ENCODE measurements at regions not wholly inside any gene's neighbourhood (a gene's known extent, or its start where the extent isn't known, plus 50 kb on each side); places are given as distances from the start of the nearest gene placed in this dataset.

DNA sequence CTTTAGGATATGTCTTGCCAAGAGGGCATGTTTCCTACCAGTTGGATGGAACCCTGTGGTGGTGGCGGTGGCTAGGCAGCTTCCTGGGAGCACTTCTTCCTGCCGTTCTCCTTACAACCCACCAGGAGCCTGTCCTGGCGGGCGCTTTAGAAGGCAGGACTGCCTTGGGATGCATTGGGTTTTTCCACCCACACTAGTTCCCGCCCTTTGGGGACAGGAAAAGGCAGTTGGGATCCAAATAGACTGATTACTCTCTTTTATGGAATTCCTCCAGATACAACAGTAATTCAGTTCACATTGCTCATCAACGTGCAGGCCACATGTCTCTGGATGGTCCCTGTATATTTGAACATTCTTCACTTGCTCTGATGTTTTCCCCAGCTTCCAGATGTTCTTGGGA lies 305.7 kb upstream of the SSTR1 start:
- DNase-seq = no peak

DNA sequence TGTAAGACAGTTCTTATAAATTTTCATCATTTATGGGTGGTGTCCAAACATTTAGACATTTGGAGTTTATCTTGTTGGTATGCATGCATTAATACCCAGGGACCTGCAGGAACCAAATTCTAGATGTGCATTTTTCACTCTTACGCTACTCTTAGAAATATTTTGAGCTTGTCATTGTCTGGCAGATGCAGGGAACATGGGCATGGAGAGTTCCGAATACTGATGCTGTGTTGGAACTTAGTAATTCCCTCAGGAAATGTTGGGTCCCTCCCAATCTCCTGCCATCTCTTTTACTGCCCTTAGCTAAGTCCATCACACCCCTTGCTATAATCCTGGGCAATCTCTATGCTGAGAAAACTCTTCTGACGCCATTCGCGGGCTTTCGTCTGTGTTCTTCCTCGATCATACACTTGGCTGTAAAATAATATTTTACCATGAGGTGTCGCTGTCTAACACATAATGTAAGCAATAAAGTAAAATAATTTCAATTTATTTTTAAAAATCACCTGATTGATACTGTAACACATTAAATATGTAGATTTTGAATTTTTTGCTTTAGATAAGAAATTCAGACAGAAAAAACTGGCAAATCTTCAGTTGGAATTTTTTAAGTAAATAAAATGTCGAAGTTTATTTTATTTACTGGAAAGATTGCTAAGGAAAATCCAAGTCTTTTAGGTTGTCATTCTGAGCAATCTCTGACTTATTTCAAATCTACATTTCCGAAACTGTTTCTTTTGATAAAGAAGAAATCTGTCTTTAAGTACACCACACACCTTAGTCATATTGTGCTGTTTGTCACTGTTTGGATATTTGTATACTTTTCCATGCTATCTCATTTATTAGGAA lies 304.1 kb upstream of the SSTR1 start:
- DNase-seq = peak; percentile 76

DNA sequence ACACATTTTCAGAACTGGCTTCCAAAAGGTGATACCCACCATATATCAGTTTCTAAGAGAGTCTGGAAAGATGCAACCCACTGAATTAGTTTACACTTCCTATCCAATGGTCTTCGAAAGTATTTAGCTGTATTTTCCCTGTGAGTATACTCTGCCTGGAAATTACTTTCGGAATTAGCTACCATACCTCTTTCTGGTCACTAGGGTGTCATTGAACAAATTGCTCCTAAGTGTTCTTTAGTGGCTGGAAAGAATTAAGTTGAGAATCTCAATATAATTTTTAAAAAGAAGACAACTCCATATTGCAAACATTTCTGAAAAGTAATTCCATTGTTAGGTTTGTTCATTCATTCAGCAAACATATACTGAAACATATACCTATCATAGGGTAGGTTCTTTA lies 283.1 kb upstream of the SSTR1 start:
- DNase-seq = no peak

DNA sequence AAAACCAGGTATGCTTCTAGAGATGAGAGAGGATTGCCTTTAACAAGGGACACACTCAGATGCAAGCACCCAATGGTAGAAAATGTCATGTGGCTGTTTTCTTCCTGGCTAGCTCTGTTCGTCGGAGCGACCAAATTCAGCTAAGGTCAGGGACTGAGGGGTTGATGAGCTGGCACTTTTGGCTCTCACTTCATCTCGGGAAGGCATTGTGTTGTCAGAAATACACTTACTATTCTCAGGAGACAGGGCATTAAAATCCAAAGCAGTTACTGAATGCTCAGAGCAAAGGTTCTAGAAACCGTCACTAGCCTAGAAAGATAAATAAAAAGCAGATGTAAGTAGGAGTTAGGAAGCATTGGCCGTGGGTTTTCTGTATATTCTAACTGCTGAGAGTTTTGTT lies 275.7 kb upstream of the SSTR1 start:
- no peak for DNase-seq

DNA sequence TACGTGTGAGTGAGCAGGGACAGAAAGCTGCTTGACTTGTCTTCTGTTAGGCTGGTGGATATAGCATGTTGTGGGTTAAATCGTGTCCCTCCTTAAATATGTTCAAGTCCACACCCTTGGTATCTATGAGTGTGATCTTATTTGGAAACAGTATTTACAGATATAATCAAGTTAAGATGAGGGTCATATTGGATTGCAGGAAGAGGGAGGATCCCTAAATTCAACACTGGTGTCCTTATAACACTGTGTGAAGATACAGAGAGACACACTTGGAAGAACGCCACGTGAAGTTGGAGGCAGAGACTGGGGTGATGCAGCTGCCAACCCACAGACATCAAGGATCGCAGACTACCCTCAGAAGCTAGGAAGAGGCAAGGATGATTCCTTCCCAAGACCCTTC lies 275.2 kb upstream of the SSTR1 start:
- DNase-seq = no peak

DNA sequence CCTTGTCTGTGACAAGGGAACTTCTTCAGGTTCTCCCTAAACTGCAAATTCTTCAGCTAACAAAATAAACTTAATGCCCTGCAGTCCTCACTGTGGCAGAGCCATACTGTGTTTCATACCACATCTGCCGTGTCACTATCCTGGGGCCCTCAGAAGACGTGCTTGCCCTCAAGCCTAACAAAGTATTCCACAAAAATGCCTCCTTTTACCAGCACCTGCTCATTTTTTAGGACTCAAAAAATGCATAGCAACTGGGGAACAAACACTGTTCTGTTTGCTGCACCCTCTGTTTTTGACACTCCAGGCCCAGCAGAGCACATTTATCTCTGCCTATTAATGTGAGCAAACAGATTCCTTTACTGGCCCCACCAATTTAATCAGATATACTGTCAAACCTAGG lies 270.7 kb upstream of the SSTR1 start:
- no peak for DNase-seq

DNA sequence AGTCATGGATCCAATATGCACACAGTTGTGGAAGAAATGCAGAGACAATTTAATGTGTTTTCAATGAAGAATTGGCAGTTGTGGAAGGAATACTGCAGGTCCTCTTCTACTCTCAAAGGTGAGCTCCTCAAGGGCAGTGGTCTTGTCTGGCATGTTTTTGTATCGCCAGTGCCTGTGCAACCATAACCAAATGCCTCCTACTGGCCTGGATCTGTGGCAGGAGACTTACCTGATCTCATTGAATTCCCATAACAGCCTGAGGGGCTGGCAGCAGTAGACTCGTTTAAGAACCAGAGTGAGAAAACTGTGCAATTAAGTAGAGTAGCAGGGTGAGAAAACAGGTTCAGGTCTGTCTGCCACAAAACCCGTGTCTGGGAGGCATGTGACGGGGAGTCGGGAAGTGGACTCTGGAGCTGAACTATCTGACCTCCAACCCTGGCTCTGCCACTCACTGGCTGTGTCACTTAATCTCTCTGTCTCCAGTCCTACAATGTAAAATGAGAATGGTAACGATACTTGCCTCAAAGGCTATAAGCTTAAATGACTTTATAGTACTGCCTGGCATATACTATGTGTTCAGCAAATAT lies 268.2 kb upstream of the SSTR1 start:
- no peak for DNase-seq

DNA sequence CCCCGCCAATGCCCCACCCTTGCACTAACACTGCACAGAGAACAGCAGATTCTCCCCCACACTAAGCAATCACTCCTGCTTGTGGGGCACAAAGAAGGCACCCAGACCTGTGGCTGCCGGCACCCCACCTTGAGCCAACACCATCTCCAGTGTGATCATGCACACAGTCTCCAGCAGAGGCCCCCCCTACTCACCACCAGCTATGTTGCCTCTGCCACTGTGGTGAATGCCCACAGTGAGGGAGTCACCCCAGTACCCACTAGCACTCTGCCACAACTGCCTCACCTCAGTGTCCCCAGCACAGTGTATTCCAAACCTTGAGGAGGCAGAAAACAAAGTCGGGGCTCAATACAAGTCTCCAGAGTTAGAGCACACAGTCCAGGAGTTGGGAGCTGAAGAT lies 261.7 kb upstream of the SSTR1 start:
- DNase-seq = no peak

DNA sequence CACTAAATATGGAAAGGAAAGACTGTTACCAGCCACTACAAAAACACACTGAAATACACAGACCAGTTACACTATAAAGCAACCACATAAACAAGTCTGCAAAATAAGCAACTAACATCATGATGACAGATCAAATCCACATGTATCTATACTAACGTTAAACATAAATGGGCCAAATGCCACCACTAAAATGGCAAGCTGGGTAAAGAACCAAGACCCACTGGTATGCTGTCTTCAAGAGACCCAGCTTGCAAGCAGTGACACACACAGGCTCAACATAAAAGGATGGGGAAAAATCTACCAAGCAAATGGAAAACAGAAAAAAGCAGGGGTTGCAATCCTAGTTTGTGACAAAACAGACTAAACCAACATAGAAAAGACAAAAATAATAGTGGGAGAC lies 260.9 kb upstream of the SSTR1 start:
- no peak for DNase-seq

DNA sequence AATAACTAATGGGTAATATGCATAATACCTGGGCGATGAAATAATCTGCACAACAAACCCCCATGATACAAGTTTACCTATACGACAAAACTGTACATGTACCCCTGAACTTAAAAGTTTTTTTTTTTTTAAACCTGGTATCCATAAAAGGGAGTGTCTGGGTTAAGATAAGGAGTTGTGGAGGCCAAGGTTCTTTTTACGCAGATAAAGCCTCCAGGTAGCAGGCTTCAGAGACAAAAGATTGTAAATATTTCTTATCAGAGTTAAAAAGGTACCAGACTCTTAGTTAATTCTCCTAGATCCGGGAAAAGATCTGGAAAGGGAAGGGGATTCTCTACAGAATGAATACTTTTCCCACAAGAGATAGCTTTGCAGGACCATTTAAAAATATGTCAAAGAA lies 259.4 kb upstream of the SSTR1 start:
- no peak for DNase-seq

DNA sequence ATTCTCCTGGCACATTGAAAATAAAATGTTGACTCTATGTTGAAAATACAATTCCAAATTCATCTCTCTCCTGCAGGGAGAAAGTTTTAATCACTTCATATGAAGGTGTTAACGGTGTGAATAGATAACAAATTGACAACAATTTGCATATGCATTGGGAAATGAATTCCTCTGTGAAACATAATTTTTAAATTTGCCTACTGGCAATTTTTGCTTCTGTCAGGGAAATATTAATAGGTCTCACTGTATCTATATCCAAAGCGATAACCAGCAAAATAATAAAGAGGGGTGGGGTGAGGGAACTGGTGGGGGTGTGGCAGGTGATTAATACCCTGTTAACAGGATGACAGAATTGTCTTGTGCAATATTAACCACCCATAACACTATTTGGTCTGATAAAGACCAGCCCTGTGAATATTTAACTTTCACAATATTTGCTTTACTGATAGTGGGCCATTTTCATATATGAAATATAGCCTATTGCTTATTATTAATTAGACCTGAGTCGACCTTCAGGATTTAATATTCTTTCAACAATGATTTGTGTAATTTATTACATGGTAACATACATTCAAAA lies 239.0 kb upstream of the SSTR1 start:
- DNase-seq = no peak

DNA sequence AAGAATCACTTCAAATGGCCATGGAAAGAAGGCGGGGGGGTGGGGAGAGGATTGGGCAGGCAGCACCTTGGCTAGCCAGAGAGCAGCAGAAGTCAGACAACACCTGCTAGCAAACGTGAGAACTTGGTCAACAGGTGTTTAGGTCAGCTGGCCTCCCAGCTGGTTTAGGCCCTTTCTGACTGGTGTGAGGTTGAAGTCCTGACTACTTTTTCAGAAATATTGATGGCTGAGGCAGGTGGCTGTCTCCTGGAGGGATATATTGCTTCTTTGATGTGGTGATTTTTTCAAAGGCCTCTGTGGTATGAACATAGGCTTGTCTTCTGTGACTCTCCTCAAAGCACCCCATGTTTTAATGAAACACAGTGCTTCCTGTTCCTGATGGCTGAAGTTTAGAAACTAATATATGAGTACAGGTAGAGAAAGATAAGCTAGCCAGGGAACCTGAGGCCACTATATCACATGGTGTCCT lies 238.2 kb upstream of the SSTR1 start:
- no peak for DNase-seq

DNA sequence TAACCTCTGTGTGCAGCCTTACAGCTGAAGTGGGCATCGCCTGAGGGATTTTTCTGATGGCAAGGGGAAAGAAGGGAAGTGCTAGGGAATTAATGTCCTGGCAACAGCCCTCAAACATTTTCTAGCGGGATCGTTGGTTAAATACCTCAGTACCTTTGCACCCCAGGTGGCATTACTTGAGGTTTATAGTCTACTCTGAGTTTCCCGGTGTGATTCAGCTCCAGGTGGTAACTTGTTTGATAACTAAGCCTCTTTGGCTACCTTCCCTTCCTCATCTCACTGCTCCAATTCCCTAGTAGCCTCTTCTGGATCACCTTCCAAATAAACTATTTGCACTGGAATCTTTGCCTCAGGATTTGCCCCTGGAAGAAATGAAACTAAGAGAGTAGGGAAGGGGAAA lies 237.0 kb upstream of the SSTR1 start:
- DNase-seq = no peak

DNA sequence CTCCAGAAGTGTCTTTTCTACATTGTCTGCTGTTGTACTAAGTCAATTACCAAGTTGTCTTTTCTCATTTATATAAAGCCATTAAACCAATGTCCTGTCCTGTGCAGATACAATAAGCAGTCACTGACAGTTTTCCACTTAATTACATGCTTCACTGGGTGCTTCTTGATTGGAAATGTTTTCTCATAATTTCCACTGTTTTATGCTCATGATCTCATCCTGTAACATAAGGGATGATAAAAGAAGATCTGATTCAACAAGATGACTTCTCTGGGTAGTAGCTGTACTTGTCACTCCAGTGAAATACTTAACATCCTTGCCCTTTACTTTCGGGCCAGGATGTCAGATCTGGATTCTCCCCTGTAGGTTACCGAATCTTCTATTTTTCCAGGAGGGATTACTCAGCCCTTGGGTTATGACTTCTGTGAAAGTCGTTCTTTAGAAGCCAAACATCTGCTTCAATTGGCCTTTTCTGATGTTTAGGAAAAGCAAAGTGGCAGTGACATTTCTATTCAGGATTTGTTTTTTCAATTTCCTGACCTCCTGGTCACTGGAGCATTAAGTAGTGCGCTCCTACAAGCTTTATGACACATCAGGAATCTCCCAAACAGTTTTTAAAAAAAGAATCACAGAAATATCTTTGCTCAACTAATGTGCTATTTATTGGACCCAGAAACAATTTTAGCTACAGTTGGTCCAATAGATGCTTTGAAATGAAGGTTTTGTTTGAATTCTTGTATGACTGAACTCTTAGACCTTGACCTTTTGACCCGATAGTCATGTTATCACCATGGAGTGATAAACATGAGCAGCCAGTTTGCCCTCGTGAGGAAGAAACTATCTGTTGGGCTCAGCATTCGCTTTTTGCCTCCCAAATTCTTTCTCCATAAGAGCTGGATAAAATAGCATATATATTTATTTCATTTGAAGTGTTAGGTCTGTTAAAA lies 234.5 kb upstream of the SSTR1 start:
- no peak for DNase-seq

DNA sequence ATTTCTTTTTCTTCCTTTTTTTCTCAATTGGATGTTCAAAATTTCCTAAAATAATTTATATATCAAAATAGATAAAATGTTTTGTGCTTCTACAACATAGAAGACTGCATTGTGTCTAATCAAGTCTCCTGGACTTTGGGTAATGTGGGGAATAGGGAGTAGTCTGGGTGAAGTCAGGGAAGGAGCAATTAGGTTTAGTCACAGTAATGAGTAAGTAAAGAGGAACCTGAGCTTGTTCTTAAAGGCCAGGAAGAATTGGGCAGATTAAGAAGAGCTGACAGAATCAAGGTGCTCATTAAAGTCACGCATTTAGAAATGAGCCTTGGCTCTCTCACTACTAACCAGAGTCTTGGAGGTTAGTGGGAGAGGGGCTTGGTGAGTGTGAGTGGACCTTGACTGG lies 233.3 kb upstream of the SSTR1 start:
- DNase-seq = no peak

DNA sequence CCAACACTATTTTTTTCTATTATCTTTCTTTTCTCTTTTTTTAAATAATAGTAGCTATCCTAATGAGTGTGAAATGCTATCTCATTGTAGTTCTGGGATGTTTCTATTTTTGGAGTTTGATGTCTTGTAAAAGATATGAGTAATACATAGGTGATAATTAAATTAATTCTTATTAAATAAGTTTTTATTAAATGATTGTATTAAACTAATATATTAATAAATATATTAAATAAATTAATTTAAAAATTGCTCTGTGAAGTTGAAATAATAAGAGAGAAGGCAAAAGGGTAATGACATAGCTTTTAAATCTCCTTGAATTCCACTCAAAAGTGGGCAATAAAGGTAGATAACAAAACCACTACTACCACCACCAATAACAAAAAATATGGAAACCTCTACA lies 230.2 kb upstream of the SSTR1 start:
- DNase-seq = no peak

DNA sequence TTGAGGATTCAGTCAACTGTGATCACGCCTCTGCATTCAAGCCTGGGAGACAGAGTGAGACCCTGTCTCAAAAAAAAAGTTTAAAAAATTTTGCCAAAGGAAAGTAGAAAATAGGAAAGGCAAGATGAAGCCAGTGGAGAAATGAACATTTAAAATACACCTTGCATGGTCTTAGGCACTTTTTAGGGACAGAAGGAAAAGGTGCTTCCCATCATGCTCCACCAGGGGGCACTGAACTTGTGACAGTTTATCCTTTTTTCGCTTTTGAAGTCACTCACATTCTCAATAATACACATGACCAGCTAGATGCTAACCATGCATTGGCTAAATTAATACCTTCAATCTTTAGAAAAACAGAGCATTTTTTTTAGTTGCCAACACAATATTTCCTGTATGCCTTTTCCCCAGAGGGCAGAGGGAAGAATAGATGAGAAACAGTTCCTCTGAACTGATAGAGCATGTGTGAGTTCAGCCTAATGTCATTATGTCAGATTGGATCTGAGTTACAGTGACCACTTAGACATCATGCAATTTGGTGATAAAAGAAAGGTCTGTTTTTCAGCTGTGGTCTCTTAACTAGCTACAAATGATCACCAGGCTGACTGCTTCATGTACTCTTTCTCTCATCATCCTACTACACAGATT lies 221.8 kb upstream of the SSTR1 start:
- DNase-seq = peak; percentile 79

DNA sequence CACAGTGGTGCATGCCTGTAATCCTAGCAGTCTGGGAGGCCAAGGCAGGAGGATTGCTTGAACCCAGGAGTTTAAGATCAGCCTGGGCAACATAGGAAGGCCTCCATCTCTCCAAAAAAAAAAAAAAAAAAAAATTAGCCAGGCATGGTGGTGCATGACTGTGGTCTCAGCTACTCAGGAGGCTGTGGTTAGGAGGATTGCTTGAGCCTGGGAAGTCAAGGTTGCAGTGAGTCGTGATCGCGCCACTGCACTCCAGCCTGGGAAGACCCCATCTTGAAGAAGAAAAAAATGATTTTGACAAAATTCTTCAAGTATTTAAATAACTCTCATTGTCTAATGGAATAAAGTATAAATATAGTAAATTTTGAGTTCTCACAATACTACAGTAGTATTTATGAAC lies 219.2 kb upstream of the SSTR1 start:
- no peak for DNase-seq

DNA sequence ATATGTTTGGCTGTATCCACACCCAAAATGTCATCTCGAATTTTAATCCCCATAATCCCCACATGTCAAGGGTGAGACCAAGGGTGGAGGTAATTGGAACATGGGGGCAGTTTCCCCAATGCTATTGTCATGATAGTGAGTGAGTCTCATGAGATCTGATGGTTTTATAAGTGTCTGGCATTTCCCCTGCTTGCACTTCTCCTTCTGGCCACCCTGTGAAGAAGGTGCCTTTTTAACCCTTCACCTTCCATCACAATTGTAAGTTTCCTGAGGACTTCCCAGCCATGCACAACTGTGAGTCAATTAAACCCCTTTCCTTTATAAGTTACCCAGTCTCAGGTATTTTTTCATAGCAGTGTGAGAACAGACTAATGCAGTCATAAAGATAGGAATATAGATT lies 216.7 kb upstream of the SSTR1 start:
- no peak for DNase-seq

DNA sequence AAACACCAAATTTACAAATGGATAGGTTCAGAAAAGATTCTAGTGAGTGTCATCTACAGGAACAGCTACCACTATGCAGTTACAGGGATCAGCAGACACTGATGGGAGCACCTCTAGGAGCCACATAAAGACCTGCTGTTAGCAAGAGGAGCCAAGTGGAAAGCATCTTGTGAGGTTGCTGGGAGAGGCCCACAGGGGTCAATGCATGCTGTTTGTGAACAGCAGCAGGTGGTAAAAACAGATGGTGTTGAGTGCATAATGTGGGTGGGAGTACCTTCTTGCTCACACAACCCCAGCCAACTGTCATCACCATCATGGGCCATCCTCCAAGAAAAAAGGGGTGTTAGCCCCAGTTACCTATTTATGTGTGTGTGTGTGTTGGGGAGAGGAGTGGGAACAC lies 215.2 kb upstream of the SSTR1 start:
- no peak for DNase-seq

DNA sequence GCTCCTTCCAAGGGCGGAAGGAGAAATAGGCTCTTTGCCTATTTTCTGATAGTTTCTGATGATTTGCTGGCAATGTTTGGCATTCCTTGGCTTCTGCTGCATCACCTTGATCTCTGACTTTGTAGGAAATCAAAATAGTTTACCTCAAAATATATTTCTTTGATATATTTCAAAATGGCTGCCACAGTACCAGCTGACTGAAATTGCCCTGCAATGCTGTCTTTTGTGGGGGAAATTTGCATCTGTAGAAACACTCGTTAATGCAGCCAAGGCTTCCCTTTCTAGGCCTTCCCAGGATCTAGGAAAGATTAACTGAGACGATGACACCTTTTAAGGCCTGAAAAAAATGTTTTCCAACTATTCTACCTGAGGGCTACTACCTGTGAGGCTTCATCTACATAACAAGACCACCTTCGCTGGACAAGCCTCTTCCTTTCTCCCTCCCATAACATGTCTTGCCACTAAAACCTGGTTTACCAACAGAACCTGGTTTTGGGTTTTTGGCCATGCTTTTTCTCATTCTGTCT lies 212.8 kb upstream of the SSTR1 start:
- no peak for DNase-seq

DNA sequence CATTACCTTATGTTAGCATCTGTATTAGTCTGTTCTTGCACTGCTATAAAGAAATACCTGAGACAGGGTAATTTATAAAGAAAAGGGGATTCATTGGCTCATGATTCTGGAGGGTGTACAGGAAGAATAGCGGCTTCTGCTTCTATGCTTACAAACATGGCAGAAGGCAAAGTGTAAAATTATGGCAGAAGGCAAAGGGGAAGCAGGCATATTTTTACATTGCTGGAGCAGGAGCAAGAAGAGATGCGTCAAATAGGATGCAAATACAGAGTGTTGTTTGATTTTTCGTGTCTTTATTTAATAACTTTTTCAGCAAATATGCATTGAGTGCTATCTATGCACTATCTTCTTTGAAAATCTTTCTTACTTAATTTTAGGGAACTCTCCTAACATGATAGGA lies 210.7 kb upstream of the SSTR1 start:
- no peak for DNase-seq

DNA sequence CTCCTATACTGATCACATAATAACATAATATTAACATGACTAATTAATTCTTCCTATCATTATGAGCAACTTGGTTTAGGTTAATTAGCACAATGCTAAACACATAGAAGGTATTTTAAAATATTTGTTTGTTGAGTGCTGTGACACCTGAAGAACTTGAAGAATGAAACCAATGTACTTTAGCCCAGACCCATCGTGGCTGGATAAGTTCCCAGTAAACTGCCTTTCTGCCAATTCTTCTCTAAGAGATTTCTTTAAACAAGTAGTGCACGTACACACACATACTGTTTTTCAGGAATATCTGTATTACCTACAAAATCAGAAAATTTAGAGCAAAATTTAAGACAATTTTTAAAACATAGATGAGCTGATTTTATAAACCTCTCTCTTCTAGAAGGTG lies 207.4 kb upstream of the SSTR1 start:
- DNase-seq = no peak
